Testis (tissue), 2 donors: ENCODE measurements at regions not wholly inside any gene's neighbourhood (a gene's known extent, or its start where the extent isn't known, plus 50 kb on each side); places are given as distances from the start of the nearest gene placed in this dataset.

Experiments
- POLR2A ChIP-seq: fragments of 450-650 bp; IDR thresholded peaks from one replicate; pipeline ENCODE4 v1.6.1; 2017; ENCODE audit warnings: antibody characterized with exemption, mild to moderate bottlenecking, moderate library complexity
- TF ChIP-seq, protein P1 (sequence below), 3 experiments: fragments of 450-650 bp in 2 of 3; fragments of 200-600 bp in 1 of 3; sonication (generic) in 1 of 3; IDR thresholded peaks; one replicate each; pipeline ENCODE4 v1.5.1; 2016 to 2019; ENCODE audit warnings: antibody characterized with exemption in 3 of 3, mild to moderate bottlenecking in 2 of 3, moderate library complexity in 1 of 3

DNA sequence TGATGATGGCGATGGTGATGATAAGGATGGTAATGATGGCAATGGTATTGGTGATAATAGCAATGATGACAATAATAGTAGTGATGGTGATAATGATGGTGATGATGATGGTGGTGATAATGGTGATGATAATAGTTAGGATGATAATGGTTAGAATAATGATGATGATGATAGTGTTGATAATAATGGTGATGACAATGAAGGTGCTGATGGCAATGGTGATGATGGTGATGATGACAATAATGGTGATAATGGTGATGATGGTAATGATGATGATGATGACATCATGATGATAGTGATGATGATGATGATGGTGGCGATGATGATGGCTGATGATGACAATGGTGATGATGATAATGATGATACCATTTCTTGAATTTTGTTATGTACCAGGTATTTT lies 309.9 kb downstream of the MIAT start:
- TF ChIP-seq, protein P1, sequence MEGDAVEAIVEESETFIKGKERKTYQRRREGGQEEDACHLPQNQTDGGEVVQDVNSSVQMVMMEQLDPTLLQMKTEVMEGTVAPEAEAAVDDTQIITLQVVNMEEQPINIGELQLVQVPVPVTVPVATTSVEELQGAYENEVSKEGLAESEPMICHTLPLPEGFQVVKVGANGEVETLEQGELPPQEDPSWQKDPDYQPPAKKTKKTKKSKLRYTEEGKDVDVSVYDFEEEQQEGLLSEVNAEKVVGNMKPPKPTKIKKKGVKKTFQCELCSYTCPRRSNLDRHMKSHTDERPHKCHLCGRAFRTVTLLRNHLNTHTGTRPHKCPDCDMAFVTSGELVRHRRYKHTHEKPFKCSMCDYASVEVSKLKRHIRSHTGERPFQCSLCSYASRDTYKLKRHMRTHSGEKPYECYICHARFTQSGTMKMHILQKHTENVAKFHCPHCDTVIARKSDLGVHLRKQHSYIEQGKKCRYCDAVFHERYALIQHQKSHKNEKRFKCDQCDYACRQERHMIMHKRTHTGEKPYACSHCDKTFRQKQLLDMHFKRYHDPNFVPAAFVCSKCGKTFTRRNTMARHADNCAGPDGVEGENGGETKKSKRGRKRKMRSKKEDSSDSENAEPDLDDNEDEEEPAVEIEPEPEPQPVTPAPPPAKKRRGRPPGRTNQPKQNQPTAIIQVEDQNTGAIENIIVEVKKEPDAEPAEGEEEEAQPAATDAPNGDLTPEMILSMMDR (IDR thresholded peaks at IDR 0.05): no peak
- TF ChIP-seq POLR2A: no peak
